K562 (cell line): ENCODE measurements at regions not wholly inside any gene's neighbourhood (a gene's known extent, or its start where the extent isn't known, plus 50 kb on each side); places are given as distances from the start of the nearest gene placed in this dataset.

ENCODE experiments used
- ATAC-seq: fragments of 200-7000 bp; cut with Tn5 transposase; 3 replicates; pipeline ENCODE4 v1.9.1; 2020; ENCODE audit warnings: moderate library complexity
- BruUV-seq: library from RNA; stranded (reverse); fragments of 400-500 nt; replicated peaks from 2 replicates; lab custom pipeline; 2021; lab: Mats Ljungman, UMichigan
- CTCF ChIA-PET: fragments of 300-600 bp; formaldehyde crosslinking; extraction: SDS; loops from one replicate; lab custom pipeline; 2021; ENCODE audit warnings: low intra/inter-chr PET ratio; lab: Yijun Ruan, JAX
- POLR2A ChIA-PET: fragments of 300-600, 350-650 bp; sonication (Branson Sonifier 250); formaldehyde crosslinking; extraction: SDS; loops from one replicate; lab custom pipeline; 2021; ENCODE audit warnings: antibody characterized with exemption, inconsistent platforms; lab: Yijun Ruan, JAX
- DNase-seq, 4 experiments: peaks; one replicate each; pipeline versions ENCODE4 v3.0.0 to v3.0.0-alpha.2; 2011 to 2018; ENCODE audit warnings: low spot score in 3 of 4, mixed read lengths in 3 of 4; ENCODE audit errors: extremely low read depth in 1 of 4
- FAIRE-seq: peaks from 2 replicates; lab custom pipeline; 2011; peaks lifted over from hg19 to GRCh38; lab: Jason Lieb, UNC
- H2AFZ ChIP-seq: 2 replicates; pipeline ENCODE4 v1.6.0; 2011; ENCODE audit warnings: low read depth, low read length, control low read depth, inconsistent platforms
- H3K27ac ChIP-seq: fragments of 200-600 bp; 3 replicates; pipeline ENCODE4 v1.8.0; 2011; ENCODE audit warnings: low read depth, mild to moderate bottlenecking, control low read depth, inconsistent platforms, low read length, moderate library complexity, mixed read lengths; ENCODE audit errors: extremely low read depth
- H3K27me3 ChIP-seq, 2 experiments: fragments of 300-600 bp in 1 of 2; 2 replicates in 1 of 2; 3 replicates in 1 of 2; pipeline versions ENCODE4 v1.6.0 to v1.8.0; 2011; ENCODE audit warnings: inconsistent platforms in 2 of 2, low read length in 2 of 2, mild to moderate bottlenecking in 1 of 2, mixed read lengths in 1 of 2, moderate library complexity in 1 of 2; ENCODE audit not compliant: control insufficient read depth in 2 of 2, insufficient read depth in 2 of 2
- H3K36me3 ChIP-seq: fragments of 300-600 bp; 3 replicates; pipeline ENCODE4 v1.8.0; 2011; ENCODE audit warnings: mild to moderate bottlenecking, low read length, inconsistent platforms; ENCODE audit not compliant: control insufficient read depth, insufficient read depth
- H3K4me1 ChIP-seq, 2 experiments: fragments of 200-600 bp in 1 of 2; replicated peaks in 1 of 2; 2 replicates in 1 of 2; 3 replicates in 1 of 2; pipeline versions ENCODE4 v1.5.1 to v1.8.0; 2011; ENCODE audit warnings: inconsistent platforms in 2 of 2, low read length in 2 of 2, mild to moderate bottlenecking in 1 of 2, mixed read lengths in 1 of 2, moderate library complexity in 1 of 2; ENCODE audit not compliant: control insufficient read depth in 2 of 2, insufficient read depth in 2 of 2
- H3K4me2 ChIP-seq: 2 replicates; pipeline ENCODE4 v1.6.1; 2011; ENCODE audit warnings: low read length, control low read depth, inconsistent platforms, mixed read lengths; ENCODE audit not compliant: insufficient read depth
- H3K4me3 ChIP-seq: fragments of 200-600 bp; sonication (generic), shearing (Covaris generic); 2 replicates; pipeline ENCODE4 v1.5.1; 2016; ENCODE audit warnings: control low read depth, inconsistent platforms
- H3K79me2 ChIP-seq: fragments of 200-600 bp; 3 replicates; pipeline ENCODE4 v1.8.0; 2011; ENCODE audit warnings: low read length, inconsistent platforms; ENCODE audit not compliant: control insufficient read depth, insufficient read depth
- H3K9ac ChIP-seq, 2 experiments: 2 replicates each; pipeline versions ENCODE4 v1.6.0 to v1.6.1; 2011; ENCODE audit warnings: low read depth in 2 of 2, low read length in 2 of 2, control low read depth in 1 of 2, inconsistent platforms in 1 of 2, mild to moderate bottlenecking in 1 of 2, mixed read lengths in 1 of 2; ENCODE audit not compliant: insufficient read depth in 1 of 2
- H3K9me1 ChIP-seq: one replicate; pipeline ENCODE4 v1.6.0; 2011; ENCODE audit warnings: inconsistent platforms, mild to moderate bottlenecking, low read length, moderate library complexity; ENCODE audit not compliant: control insufficient read depth, insufficient read depth
- H3K9me3 ChIP-seq: replicated peaks from 2 replicates; pipeline ENCODE4 v1.5.1; 2011; ENCODE audit warnings: low read depth, low read length, inconsistent platforms; ENCODE audit not compliant: control insufficient read depth, insufficient read depth
- H4K20me1 ChIP-seq: replicated peaks from 2 replicates; pipeline ENCODE4 v1.6.1; 2011; ENCODE audit warnings: low read length, inconsistent platforms, mixed read lengths; ENCODE audit not compliant: control insufficient read depth, insufficient read depth
- CEBPG ChIP-seq, 3 experiments: fragments of 200-800 bp in 1 of 3; sonication (Bioruptor generic) in 1 of 3; sonication (generic) in 1 of 3; formaldehyde crosslinking in 1 of 3; IDR thresholded peaks in 2 of 3; conservative IDR thresholded peaks in 1 of 3; 2 replicates each; pipeline versions ENCODE4 v1.6.1 to v1.8.0; 2016 to 2022; ENCODE audit warnings: missing compliant biosample characterization in 2 of 3, missing genetic modification characterization in 2 of 3, mild to moderate bottlenecking in 1 of 3, missing genetic modification reagents in 1 of 3
- FOXA3 ChIP-seq, 2 experiments: fragments of 450-650 bp in 1 of 2; sonication (generic) in 1 of 2; formaldehyde crosslinking; IDR thresholded peaks in 1 of 2; conservative IDR thresholded peaks in 1 of 2; 2 replicates each; pipeline versions ENCODE4 v1.4.0 to v1.8.0; 2020 to 2022; ENCODE audit warnings: mild to moderate bottlenecking in 2 of 2, missing genetic modification reagents in 1 of 2
- HDAC1 ChIP-seq, 2 experiments: fragments of 450-650 bp; IDR thresholded peaks; 2 replicates each; pipeline ENCODE4 v1.6.1; 2016 to 2017; ENCODE audit warnings: inconsistent platforms in 1 of 2, mild to moderate bottlenecking in 1 of 2, moderate library complexity in 1 of 2
- MBD2 ChIP-seq: sonication (generic); IDR thresholded peaks from 2 replicates; pipeline ENCODE4 v1.6.1; 2016; ENCODE audit warnings: low read depth, borderline replicate concordance
- RFX7 ChIP-seq: fragments of 250-450 bp; sonication (Bioruptor Pico); IDR thresholded peaks from 2 replicates; pipeline ENCODE4 v1.5.1; 2021; ENCODE audit warnings: mild to moderate bottlenecking
- SP1 ChIP-seq: sonication (generic); formaldehyde crosslinking; IDR thresholded peaks from 2 replicates; pipeline ENCODE4 v1.8.1; 2022; ENCODE audit warnings: mild to moderate bottlenecking, missing genetic modification reagents
- ZNF717 ChIP-seq: fragments of 250-450 bp; sonication (Bioruptor Pico); IDR thresholded peaks from 2 replicates; pipeline ENCODE4 v1.5.0; 2021
- WGBS: fragments of 100-300 bp; shearing (Covaris generic); methylation state at CpG from one replicate; pipeline ENCODE4 v1.1.6; 2016; ENCODE audit warnings: low coverage, mixed read lengths; ENCODE audit not compliant: insufficient coverage; ENCODE audit errors: missing lambda C conversion rate; 5-methylcytosine and 5-hydroxymethylcytosine counted together
- in situ Hi-C: fragments of 300-500 bp; cut with MboI; formaldehyde crosslinking; loops from 4 replicates; pipeline ENCODE4 v1.15.0; 2018; ENCODE audit warnings: inconsistent platforms, mixed read lengths
- intact Hi-C: fragments of 100-400 bp; cut with micrococcal nuclease; formaldehyde crosslinking; loops from 2 replicates; pipeline ENCODE4 v1.14.2; 2022
- TF ChIP-seq, protein P1 (sequence below): sonication (generic); formaldehyde crosslinking; IDR thresholded peaks from 2 replicates; pipeline ENCODE4 v1.8.1; 2022; ENCODE audit warnings: missing genetic modification reagents
- TF ChIP-seq, protein P2 (sequence below): fragments of 450-650 bp; IDR thresholded peaks from 2 replicates; pipeline ENCODE4 v1.6.1; 2018; ENCODE audit not compliant: partially characterized antibody
- TF ChIP-seq, protein P3 (sequence below), 2 experiments: fragments of 250-450 bp in 1 of 2; fragments of 450-650 bp in 1 of 2; sonication (Bioruptor Pico) in 1 of 2; IDR thresholded peaks; 2 replicates each; pipeline versions ENCODE4 v1.6.1 to v1.8.0; 2016 to 2021; ENCODE audit warnings: mild to moderate bottlenecking in 2 of 2, moderate library complexity in 2 of 2, missing compliant biosample characterization in 1 of 2, missing genetic modification characterization in 1 of 2

DNA sequence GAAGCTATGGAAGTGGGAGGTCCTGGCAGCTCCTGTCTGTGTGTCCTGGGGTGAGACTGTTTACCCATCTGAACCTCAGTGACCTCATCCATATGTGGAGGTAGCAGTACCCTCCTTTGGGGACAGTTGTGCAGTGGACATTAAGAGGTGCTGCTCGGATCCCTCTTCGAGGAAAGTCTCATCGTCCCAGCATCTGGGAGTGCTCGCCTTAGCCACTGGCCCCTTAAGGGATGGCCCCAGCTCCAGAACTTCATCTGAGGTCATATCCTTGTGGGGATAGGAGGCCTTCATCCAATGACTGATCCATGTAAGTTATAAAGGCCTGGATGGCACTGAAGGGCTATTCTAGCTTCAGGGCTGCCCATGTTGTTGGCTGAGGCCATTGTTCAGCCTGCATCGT is 538.1 kb downstream of the MIAT start:
- no peak for FAIRE-seq
- ChIA-PET CTCF (no interaction called here), POLR2A (no interaction called here)
- H3K36me3 ChIP-seq = no peaks in the 10 kb centered on the region
- H3K79me2 ChIP-seq = no peaks in the 10 kb centered on the region
- TF ChIP-seq ZNF717 (CRISPR knock-in tag) (no peak), CEBPG (CRISPR knock-in tag; IDR thresholded peaks at IDR 0.05) (no peak), CEBPG (tag; conservative IDR thresholded peaks at IDR 0.05 in 1 of 2, IDR thresholded peaks at IDR 0.05 in 1 of 2) (no peak), FOXA3 (CRISPR knock-in tag; conservative IDR thresholded peaks at IDR 0.05 in 1 of 2, IDR thresholded peaks at IDR 0.05 in 1 of 2) (no peak), RFX7 (CRISPR knock-in tag) (no peak), MBD2 (no peak), SP1 (no peak), HDAC1 (IDR thresholded peaks at IDR 0.05) (no peak)
- TF ChIP-seq, protein P1, sequence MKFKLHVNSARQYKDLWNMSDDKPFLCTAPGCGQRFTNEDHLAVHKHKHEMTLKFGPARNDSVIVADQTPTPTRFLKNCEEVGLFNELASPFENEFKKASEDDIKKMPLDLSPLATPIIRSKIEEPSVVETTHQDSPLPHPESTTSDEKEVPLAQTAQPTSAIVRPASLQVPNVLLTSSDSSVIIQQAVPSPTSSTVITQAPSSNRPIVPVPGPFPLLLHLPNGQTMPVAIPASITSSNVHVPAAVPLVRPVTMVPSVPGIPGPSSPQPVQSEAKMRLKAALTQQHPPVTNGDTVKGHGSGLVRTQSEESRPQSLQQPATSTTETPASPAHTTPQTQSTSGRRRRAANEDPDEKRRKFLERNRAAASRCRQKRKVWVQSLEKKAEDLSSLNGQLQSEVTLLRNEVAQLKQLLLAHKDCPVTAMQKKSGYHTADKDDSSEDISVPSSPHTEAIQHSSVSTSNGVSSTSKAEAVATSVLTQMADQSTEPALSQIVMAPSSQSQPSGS (CRISPR knock-in tag) = no peak
- TF ChIP-seq, protein P2, sequence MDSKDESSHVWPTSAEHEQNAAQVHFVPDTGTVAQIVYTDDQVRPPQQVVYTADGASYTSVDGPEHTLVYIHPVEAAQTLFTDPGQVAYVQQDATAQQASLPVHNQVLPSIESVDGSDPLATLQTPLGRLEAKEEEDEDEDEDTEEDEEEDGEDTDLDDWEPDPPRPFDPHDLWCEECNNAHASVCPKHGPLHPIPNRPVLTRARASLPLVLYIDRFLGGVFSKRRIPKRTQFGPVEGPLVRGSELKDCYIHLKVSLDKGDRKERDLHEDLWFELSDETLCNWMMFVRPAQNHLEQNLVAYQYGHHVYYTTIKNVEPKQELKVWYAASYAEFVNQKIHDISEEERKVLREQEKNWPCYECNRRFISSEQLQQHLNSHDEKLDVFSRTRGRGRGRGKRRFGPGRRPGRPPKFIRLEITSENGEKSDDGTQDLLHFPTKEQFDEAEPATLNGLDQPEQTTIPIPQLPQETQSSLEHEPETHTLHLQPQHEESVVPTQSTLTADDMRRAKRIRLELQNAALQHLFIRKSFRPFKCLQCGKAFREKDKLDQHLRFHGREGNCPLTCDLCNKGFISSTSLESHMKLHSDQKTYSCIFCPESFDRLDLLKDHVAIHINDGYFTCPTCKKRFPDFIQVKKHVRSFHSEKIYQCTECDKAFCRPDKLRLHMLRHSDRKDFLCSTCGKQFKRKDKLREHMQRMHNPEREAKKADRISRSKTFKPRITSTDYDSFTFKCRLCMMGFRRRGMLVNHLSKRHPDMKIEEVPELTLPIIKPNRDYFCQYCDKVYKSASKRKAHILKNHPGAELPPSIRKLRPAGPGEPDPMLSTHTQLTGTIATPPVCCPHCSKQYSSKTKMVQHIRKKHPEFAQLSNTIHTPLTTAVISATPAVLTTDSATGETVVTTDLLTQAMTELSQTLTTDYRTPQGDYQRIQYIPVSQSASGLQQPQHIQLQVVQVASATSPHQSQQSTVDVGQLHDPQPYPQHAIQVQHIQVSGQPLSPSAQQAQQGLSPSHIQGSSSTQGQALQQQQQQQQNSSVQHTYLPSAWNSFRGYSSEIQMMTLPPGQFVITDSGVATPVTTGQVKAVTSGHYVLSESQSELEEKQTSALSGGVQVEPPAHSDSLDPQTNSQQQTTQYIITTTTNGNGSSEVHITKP = no peak
- TF ChIP-seq, protein P3, sequence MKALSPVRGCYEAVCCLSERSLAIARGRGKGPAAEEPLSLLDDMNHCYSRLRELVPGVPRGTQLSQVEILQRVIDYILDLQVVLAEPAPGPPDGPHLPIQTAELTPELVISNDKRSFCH (CRISPR knock-in tag; IDR thresholded peaks at IDR 0.05) = no peak
- TF ChIP-seq, protein P3 (tag; IDR thresholded peaks at IDR 0.05) = no peak
- H2AFZ ChIP-seq = no peak overlapping the region
- no peaks in the 10 kb centered on the region for H3K9me3 ChIP-seq
- in situ Hi-C loops = no loop called here
- no peak overlapping the region for H3K9ac ChIP-seq
- H3K4me1 ChIP-seq = no peaks in the 10 kb centered on the region; a peak in 1 of 5 replicates
- no CpG with 5 or more reads among the region's 5 CpGs for WGBS
- H3K4me3 ChIP-seq = no peak overlapping the region
- intact Hi-C loops = no loop called here
- DNase-seq = no peak
- no peaks in the 10 kb centered on the region; a peak in 1 of 5 replicates for H3K27me3 ChIP-seq
- no peak overlapping the region for H3K4me2 ChIP-seq
- no peaks in the 10 kb centered on the region for H4K20me1 ChIP-seq
- ATAC-seq = no peak
- no peak overlapping the region for H3K27ac ChIP-seq
- H3K9me1 ChIP-seq = no peaks in the 10 kb centered on the region
- BruUV-seq = no TSS peak
